ENCODE measurements at regions not wholly inside any gene's neighbourhood (a gene's known extent, or its start where the extent isn't known, plus 50 kb on each side); places are given as distances from the start of the nearest gene placed in this dataset.

GRCh38 chr5:17154211-17154996 lies 63.0 kb upstream of the BASP1 start:
- TF ChIP-seq EZH2 (IDR thresholded peaks at IDR 0.05; ENCODE audit: borderline replicate concordance, low read length) (no peak), CTCF (IDR thresholded peaks at IDR 0.05; ENCODE audit: low read length) (no peak)
